ENCODE measurements at regions not wholly inside any gene's neighbourhood (a gene's known extent, or its start where the extent isn't known, plus 50 kb on each side); places are given as distances from the start of the nearest gene placed in this dataset.

- no peak for TF ChIP-seq EZH2 (IDR thresholded peaks at IDR 0.05; ENCODE audit: borderline replicate concordance, low read length)
- no peak for TF ChIP-seq CTCF (IDR thresholded peaks at IDR 0.05; ENCODE audit: low read length)
Observed at GRCh38 chr2:204343685-204344084, 201.6 kb upstream of the PARD3B start.
